Caco-2 (cell line): ENCODE measurements at regions not wholly inside any gene's neighbourhood (a gene's known extent, or its start where the extent isn't known, plus 50 kb on each side); places are given as distances from the start of the nearest gene placed in this dataset.
"Not testable (repeated sequence)": the region's sequence is repeated elsewhere in the genome, so short reads cannot be mapped to it uniquely, and the experiment has no call there.

Experiments used
- BruUV-seq: library from RNA; stranded (reverse); fragments of 400-500 nt; replicated peaks from 2 replicates; lab custom pipeline; 2021; lab: Mats Ljungman, UMichigan
- CTCF ChIA-PET: fragments of 300-600 bp; sonication (Branson Sonifier 250); formaldehyde crosslinking; loops from one replicate; lab custom pipeline; 2022; ENCODE audit warnings: antibody characterized with exemption; lab: Charles Lee
- POLR2A ChIA-PET: fragments of 300-600 bp; sonication (Branson Sonifier 250); formaldehyde crosslinking; loops from one replicate; lab custom pipeline; 2022; ENCODE audit warnings: antibody characterized with exemption; lab: Charles Lee
- DNase-seq, 2 experiments: peaks; one replicate each; pipeline versions ENCODE4 v3.0.0 to v3.0.0-alpha.2; 2020 to 2022
- H3K27me3 ChIP-seq: replicated peaks from 2 replicates; pipeline ENCODE4 v1.6.0; 2011; ENCODE audit warnings: low read length; ENCODE audit not compliant: control insufficient read depth, insufficient read depth
- H3K36me3 ChIP-seq: 2 replicates; pipeline ENCODE4 v1.5.1; 2011; ENCODE audit warnings: low read length; ENCODE audit not compliant: control insufficient read depth, insufficient read depth
- H3K4me1 ChIP-seq: fragments of 250-450 bp; sonication (Bioruptor Pico); 2 replicates; pipeline ENCODE4 v1.5.1; 2020; ENCODE audit warnings: mild to moderate bottlenecking
- H3K4me3 ChIP-seq: 2 replicates; pipeline ENCODE4 v1.5.1; 2011; ENCODE audit warnings: low read depth, mild to moderate bottlenecking, control low read depth, low read length
- H3K9me3 ChIP-seq: fragments of 250-450 bp; sonication (Bioruptor Pico); 2 replicates; pipeline ENCODE4 v1.5.1; 2020; ENCODE audit warnings: mild to moderate bottlenecking, moderate library complexity
- H3K27ac Mint-ChIP-seq: one replicate; pipeline ENCODE4 v1.8.0; 2022; ENCODE audit warnings: mixed read lengths; ENCODE audit not compliant: unreplicated experiment
- H3K27me3 Mint-ChIP-seq: one replicate; pipeline ENCODE4 v1.8.0; 2022; ENCODE audit warnings: mixed read lengths; ENCODE audit not compliant: insufficient read depth, unreplicated experiment
- H3K36me3 Mint-ChIP-seq: one replicate; pipeline ENCODE4 v1.8.0; 2022; ENCODE audit warnings: mild to moderate bottlenecking, mixed read lengths; ENCODE audit not compliant: insufficient read depth, unreplicated experiment
- H3K4me1 Mint-ChIP-seq: one replicate; pipeline ENCODE4 v1.8.0; 2022; ENCODE audit warnings: low read depth, mixed read lengths; ENCODE audit not compliant: unreplicated experiment
- H3K4me3 Mint-ChIP-seq: one replicate; pipeline ENCODE4 v1.8.0; 2022; ENCODE audit warnings: mild to moderate bottlenecking, moderate library complexity, mixed read lengths; ENCODE audit not compliant: unreplicated experiment
- H3K9me3 Mint-ChIP-seq: one replicate; pipeline ENCODE4 v1.8.0; 2022; ENCODE audit warnings: mixed read lengths; ENCODE audit not compliant: unreplicated experiment
- CTCF ChIP-seq, 2 experiments: fragments of 200-600 bp in 1 of 2; IDR thresholded peaks; 1 replicate in 1 of 2; 2 replicates in 1 of 2; pipeline versions ENCODE4 v1.5.1 to v1.8.0; 2011 to 2022; ENCODE audit warnings: antibody characterized with exemption in 1 of 2, control low read depth in 1 of 2, inconsistent platforms in 1 of 2, low read depth in 1 of 2, low read length in 1 of 2, mild to moderate bottlenecking in 1 of 2, moderate library complexity in 1 of 2; ENCODE audit not compliant: insufficient read depth in 1 of 2, severe bottlenecking in 1 of 2, unreplicated experiment in 1 of 2
- intact Hi-C: fragments of 100-400 bp; cut with micrococcal nuclease; formaldehyde crosslinking; loops from one replicate; pipeline ENCODE4 v1.10.0; 2022; ENCODE audit not compliant: unreplicated experiment

GRCh38 chr12:97984974-97985580 lies 522.5 kb downstream of the RMST start:
- Mint-ChIP-seq H3K4me3 (no peak overlapping the region), H3K27ac (no peak overlapping the region), H3K27me3 (peaks cover 2% of the 10 kb centered on the region), H3K9me3 (peaks cover 16% of the 10 kb centered on the region), H3K4me1 (no peaks in the 10 kb centered on the region), H3K36me3 (no peaks in the 10 kb centered on the region)
- no peak overlapping the region for H3K4me3 ChIP-seq
- no peak for TF ChIP-seq CTCF (IDR thresholded peaks at IDR 0.05; ENCODE audit: insufficient read depth in 1 of 2, low read depth in 1 of 2, low read length in 1 of 2, severe bottlenecking in 1 of 2, unreplicated experiment in 1 of 2)
- ChIA-PET POLR2A (no interaction called here), CTCF (no interaction called here)
- no peaks in the 10 kb centered on the region for H3K36me3 ChIP-seq
- intact Hi-C loops, result no loop called here
- no TSS peak for BruUV-seq
- H3K4me1 ChIP-seq, result no peaks in the 10 kb centered on the region
- H3K9me3 ChIP-seq, result peaks cover 4% of the 10 kb centered on the region; the same call in 1 of the 2 replicates
- no peak for DNase-seq
- H3K27me3 ChIP-seq, result no peaks in the 10 kb centered on the region

- Mint-ChIP-seq H3K4me3 (no peak overlapping the region), H3K27ac (no peak overlapping the region), H3K36me3 (no peaks in the 10 kb centered on the region), H3K27me3 (peaks cover 2% of the 10 kb centered on the region), H3K4me1 (no peaks in the 10 kb centered on the region), H3K9me3 (peaks cover 16% of the 10 kb centered on the region)
- POLR2A ChIA-PET, result no interaction called here
- CTCF ChIA-PET, result no interaction called here
- Histone ChIP-seq H3K4me3 (no peak overlapping the region), H3K9me3 (peaks cover 4% of the 10 kb centered on the region; the same call in 1 of the 2 replicates), H3K36me3 (no peaks in the 10 kb centered on the region), H3K27me3 (no peaks in the 10 kb centered on the region), H3K4me1 (no peaks in the 10 kb centered on the region)
- intact Hi-C loops, result no loop called here
- BruUV-seq, result no TSS peak
- DNase-seq, result no peak
- TF ChIP-seq CTCF (IDR thresholded peaks at IDR 0.05; ENCODE audit: insufficient read depth in 1 of 2, low read depth in 1 of 2, low read length in 1 of 2, severe bottlenecking in 1 of 2, unreplicated experiment in 1 of 2), result no peak
Observed at GRCh38 chr12:97985834-97986233, 523.2 kb downstream of the RMST start.

GRCh38 chr12:97988588-97988987 lies 526.0 kb downstream of the RMST start:
- H3K36me3 Mint-ChIP-seq, DNase-seq, H3K4me3 Mint-ChIP-seq, H3K27me3 Mint-ChIP-seq, H3K27ac Mint-ChIP-seq, H3K27me3 ChIP-seq, H3K36me3 ChIP-seq, H3K9me3 ChIP-seq, H3K4me1 ChIP-seq, CTCF ChIA-PET, POLR2A ChIA-PET, H3K4me1 Mint-ChIP-seq, BruUV-seq, intact Hi-C loops, H3K4me3 ChIP-seq: not testable (repeated sequence)
- H3K9me3 Mint-ChIP-seq, result peaks cover 16% of the 10 kb centered on the region
